GM13977 (cell line): ENCODE measurements at regions not wholly inside any gene's neighbourhood (a gene's known extent, or its start where the extent isn't known, plus 50 kb on each side); places are given as distances from the start of the nearest gene placed in this dataset.

Experiments
- DNase-seq: peaks from one replicate; pipeline ENCODE4 v3.0.0; 2012; ENCODE audit warnings: low spot score
- in situ Hi-C: fragments of 300-500 bp; cut with MboI; formaldehyde crosslinking; loops from one replicate; pipeline ENCODE4 v1.12.0; 2022; ENCODE audit warnings: low sequenced_read_pairs, low pct_unique_long_range_greater_than_20kb, mixed read lengths, inconsistent platforms; ENCODE audit not compliant: unreplicated experiment
- TF ChIP-seq, protein P1 (sequence below): IDR thresholded peaks from 2 replicates; pipeline ENCODE4 v1.5.1; 2012; ENCODE audit warnings: mild to moderate bottlenecking, control low read depth; ENCODE audit not compliant: insufficient read depth; ENCODE audit errors: extremely low read depth, missing control alignments

GRCh38 chr13:109568339-109568818 is 218.0 kb downstream of the IRS2 start:
- TF ChIP-seq, protein P1, sequence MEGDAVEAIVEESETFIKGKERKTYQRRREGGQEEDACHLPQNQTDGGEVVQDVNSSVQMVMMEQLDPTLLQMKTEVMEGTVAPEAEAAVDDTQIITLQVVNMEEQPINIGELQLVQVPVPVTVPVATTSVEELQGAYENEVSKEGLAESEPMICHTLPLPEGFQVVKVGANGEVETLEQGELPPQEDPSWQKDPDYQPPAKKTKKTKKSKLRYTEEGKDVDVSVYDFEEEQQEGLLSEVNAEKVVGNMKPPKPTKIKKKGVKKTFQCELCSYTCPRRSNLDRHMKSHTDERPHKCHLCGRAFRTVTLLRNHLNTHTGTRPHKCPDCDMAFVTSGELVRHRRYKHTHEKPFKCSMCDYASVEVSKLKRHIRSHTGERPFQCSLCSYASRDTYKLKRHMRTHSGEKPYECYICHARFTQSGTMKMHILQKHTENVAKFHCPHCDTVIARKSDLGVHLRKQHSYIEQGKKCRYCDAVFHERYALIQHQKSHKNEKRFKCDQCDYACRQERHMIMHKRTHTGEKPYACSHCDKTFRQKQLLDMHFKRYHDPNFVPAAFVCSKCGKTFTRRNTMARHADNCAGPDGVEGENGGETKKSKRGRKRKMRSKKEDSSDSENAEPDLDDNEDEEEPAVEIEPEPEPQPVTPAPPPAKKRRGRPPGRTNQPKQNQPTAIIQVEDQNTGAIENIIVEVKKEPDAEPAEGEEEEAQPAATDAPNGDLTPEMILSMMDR: no peak
- in situ Hi-C loops: no loop called here

DNA sequence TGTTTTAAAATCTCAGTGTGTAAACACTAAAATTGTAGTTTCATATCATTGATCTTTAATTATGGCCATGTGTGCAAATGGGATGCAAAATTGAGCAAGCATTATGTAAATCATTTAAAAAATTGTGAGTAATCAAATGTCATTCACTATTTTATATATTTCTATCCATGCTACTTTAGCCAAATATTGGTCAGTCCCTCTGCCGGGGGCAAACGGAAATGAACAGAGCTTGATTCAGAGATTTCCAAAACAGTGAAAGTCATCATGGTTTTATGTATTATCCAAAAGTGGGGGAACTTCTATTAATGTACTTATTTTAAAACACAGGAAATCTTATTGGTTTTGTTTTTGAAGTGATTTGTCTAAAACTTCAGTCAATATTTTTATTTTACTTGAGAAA is 219.1 kb downstream of the IRS2 start:
- TF ChIP-seq, protein P1: no peak
- DNase-seq: no peak
- in situ Hi-C loops: no loop called here

More at GRCh38 chr13:109568339-109568818, 218.0 kb downstream of the IRS2 start:
- DNase-seq: no peak

DNA sequence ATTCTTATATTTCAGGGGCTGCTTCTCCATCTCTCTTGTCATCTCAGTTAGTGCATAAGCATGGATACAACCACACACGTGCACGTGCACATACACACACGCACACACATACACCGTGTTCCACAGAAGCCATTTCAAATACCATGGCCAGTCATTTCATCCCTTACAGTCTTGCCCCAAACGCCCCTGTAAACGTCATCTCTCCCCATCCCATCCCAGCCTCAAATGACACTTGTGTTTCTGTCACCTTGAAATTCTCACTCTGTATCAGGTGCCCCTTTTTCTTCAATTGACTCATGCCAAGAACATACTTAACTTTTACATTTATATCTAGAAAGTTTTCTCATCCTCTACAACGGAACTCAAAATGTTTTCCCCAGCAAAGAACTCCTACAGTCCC is 220.5 kb downstream of the IRS2 start:
- in situ Hi-C loops: no loop called here
- TF ChIP-seq, protein P1: no peak
- no peak for DNase-seq

GRCh38 chr13:109548374-109548773 is 238.0 kb downstream of the IRS2 start:
- TF ChIP-seq, protein P1: no peak
- no peak for DNase-seq
- in situ Hi-C loops: no loop called here

DNA sequence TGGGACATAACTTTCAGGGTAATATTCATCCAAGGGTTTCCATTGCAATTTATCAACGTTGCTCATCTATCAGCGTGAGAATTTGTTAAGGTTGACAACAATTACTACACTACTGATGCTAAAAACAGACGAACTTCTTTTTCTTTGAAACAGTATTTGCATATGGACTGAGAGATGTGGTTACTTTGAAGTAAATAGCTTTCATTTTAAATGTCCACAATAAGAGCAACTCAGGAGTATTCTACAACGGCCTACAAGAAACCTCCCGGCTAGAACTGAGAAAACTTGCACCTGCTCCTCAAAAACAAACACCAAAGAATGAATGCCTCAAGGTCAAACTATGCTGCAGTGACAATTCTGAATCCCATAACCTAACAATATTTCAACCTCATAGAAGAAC is 238.4 kb downstream of the IRS2 start:
- DNase-seq: no peak
- in situ Hi-C loops: no loop called here
- TF ChIP-seq, protein P1: no peak

GRCh38 chr13:109545931-109546330 is 240.5 kb downstream of the IRS2 start:
- DNase-seq: no peak
- in situ Hi-C loops: no loop called here
- TF ChIP-seq, protein P1: no peak

DNA sequence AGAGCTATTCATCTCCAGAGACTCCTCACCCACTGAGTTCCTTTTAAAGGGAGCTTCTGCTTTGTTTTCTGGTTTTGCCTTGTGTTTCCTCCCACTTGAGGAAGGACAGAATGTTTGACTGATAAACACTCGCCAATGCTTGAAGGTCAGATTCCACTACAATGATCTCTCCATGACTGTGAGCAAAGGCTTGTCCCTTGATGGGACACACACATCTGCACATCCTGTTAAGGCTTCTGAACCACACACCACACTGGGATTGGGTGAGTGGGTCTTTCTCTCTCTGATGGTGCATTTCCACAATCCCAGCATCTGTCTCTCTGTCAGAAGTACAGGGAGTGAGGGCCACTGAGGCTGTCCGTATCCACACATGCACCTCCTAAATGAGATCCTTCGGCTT is 245.3 kb downstream of the IRS2 start:
- TF ChIP-seq, protein P1: no peak
- in situ Hi-C loops: no loop called here

More for the DNA sequence above, 245.3 kb downstream of the IRS2 start:
- no peak for DNase-seq
